GM19467 (cell line): ENCODE measurements at regions not wholly inside any gene's neighbourhood (a gene's known extent, or its start where the extent isn't known, plus 50 kb on each side); places are given as distances from the start of the nearest gene placed in this dataset.
"Not testable (repeated sequence)": the region's sequence is repeated elsewhere in the genome, so short reads cannot be mapped to it uniquely, and the experiment has no call there.

Experiments
- ATAC-seq: cut with Tn5 transposase; IDR thresholded peaks from one replicate; pipeline ENCODE4 v1.9.1; 2021; ENCODE audit warnings: mild to moderate bottlenecking, moderate library complexity; ENCODE audit not compliant: unreplicated experiment

DNA sequence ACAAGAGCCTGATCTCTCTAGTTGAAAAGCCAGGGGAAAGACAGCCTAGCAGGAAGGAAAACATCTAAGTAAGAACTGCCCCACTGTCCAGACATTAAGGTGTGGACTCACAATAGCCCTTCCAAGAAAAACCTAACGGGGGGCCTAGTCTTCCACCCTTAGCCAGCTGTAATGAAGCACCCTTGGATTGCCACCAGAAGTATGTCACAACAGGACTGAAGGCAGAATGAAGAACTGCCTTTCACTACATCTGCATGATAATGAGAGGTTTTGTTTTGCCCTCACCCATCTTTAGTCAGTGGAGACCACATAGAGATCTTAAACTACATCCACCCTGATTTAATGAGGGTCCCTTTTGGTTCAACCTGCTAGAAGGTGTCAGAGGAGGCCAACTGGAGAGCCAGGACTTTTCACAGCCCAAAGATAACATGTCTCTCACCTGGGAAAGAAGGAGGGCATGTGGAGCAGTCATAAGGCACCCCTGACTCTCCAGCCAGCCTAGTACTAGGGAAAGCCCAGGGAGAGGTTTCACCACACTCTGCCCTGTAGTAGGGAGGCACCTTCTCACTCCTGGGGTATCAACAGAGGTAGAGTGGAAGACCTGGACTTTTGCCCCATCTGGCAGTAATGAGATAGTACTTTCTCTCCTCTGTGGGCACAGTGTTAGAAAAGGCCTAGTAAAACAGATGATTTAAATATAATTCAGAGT is 1017.4 kb upstream of the MANEA start:
- no peak for ATAC-seq

DNA sequence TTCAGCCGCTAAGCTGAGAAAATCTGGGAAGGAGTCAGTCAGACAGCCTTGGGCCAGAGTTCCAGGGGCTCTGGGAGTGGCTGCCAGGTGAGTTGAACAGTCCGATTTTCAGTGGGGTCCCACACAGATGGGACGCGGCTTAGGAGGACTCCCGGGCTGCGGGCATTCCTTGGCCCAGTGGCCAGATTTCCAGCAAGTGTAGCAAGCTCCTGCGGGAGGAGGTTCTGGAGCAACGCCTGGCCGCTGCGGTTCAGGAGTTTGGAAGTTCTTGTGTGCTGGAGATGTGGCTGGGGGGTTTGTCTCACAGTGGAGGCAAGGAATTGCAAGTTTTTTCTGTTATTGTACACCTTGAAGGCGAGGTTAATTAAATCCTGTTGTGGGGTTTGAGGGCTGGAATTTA is 1020.1 kb upstream of the MANEA start:
- not testable (repeated sequence) for ATAC-seq

GRCh38 chr6:94548201-94548600 is 1029.1 kb upstream of the MANEA start:
- ATAC-seq, result no peak

GRCh38 chr6:94535798-94536197 is 1041.5 kb upstream of the MANEA start:
- no peak for ATAC-seq

GRCh38 chr6:94511502-94512088 is 1065.7 kb upstream of the MANEA start:
- ATAC-seq, result no peak

GRCh38 chr6:94510877-94511276 is 1066.5 kb upstream of the MANEA start:
- no peak for ATAC-seq

DNA sequence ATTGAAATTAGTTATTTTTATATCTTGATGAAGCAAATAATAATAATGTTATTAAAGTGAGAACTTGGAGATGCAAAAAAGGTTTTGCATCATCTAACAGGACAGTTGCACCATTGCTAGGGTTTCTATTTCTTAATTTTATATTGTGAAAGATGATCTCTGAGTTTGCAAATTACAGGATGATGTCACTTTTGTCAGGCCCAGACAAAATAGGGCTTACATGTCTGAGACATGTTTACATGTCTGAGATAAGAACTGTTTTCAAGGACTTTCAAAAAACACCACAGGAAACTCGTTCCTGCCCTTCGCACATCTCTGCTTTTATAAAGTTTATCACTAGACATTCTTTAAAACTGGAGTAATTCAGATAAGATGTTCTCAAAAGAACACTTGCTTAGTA is 1075.8 kb upstream of the MANEA start:
- ATAC-seq, result no peak

DNA sequence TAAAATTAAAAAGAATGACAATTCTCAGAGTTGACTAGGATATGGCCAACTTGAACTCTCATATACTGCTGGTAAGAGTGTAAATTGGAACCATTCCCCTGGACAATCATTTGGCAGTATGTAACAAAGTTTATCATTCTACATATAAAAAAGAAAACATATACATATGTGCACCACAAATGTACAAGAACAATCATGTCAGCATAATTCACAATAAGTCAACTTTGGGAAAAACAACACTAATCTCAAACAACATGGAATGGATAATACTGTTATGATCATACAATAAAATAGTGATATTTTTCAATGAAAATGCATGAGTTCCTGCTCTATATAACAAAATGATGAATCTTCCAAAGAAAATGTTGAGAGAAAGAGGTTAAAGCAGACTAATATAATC is 1078.7 kb upstream of the EPHA7 start:
- ATAC-seq, result no peak

DNA sequence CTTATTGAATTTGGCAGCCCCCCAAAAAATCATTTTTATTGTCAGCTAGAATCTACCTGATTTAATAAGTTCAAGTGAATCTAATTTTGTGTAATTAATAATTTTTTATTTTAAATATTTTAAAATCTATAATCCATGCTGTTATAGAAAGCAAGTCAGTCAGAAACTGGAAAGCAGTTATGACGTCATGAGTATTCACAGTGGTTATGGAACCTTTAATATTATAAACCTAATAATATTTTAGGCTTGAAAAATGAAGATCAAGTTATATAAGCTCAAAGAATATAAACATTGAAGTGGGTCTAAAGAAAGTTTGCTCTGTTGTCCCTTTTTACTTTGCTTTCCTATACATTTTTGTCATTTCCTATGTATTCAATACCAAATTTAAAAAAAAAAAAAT is 1075.1 kb upstream of the EPHA7 start:
- no peak for ATAC-seq

- no peak for ATAC-seq
Observed at GRCh38 chr6:94487371-94487770, 1068.0 kb upstream of the EPHA7 start.

DNA sequence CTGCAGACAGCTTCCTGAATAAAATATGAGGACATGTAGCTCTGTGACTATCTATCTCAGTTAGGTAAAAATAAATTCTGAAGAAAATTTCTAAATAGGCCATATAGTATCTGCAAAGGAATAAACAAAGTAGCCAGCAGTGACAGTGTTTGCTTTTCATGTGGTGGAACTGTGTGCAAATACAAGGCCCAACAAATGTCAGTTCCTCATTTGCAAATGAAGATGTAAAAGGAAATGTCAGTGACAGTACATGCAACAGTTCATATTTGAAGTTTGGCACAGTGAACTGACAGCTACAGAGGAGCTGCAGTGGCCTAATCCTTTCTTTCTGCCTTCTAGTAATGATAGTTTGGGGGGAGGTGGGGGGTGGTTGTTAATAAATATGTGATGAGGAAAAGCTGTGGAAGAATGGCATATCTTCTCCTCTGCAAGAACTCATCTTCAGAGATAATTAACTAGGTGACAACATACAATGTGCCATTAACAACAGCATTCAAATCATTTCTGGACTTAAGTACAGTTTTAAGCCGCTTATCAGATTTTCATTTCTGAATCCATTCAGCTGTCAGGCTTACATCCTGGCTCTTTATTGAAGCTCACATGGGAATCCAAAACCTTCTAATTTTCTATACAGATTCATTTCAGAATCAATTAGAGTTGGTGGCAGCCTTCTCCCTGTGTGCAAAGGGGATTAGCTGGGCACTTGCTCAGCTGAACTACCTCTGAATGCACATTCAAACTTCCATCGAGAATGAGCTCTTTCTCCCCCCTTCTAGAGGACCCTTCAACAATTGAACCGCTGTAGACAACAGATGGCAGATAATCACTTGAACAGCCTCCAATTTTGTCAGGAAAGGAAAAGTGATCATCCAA is 1059.0 kb upstream of the EPHA7 start:
- ATAC-seq, result no peak

DNA sequence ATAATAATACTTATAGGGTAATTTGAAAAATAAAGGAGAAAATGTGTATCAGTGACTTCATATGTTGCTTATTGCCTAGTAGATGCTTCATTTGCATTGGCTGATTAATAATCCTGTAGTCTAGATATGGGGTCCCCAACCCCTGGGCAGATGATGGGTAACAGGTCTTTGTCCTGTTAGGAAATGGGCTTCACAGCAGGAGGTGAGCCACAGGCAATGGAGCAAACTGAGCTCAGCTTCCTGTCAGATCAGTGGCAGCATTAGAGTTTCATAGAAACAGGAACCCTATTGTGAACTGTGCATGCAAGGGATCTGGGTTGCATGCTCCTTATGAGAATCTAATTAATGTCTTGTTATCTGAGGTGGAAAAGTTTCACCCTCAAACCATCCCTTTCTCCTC is 1049.5 kb upstream of the EPHA7 start:
- ATAC-seq, result no peak

- ATAC-seq, result no peak
Observed at GRCh38 chr6:94464018-94464510, 1044.7 kb upstream of the EPHA7 start.

GRCh38 chr6:94463306-94463705 is 1043.9 kb upstream of the EPHA7 start:
- ATAC-seq, result no peak

DNA sequence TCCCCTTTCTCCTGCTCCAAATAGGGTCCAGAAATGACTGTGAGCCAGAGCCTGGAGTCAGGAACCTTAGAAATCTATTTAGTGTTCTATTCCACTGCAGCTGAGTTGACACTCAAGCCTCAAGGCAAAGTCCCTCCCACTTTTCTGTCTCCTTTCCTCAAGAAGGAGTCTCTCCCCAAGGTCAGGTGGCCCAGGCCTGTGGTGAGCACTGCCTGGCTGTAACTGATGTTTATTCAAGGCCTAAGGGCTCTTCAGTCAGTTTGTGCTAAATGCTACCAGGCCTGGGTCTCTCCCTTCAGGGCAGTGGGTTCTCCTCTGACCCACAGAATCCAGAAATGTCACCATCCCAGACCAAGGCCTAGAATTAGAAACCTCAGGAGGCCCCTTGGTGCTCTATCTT is 1042.9 kb upstream of the EPHA7 start:
- no peak for ATAC-seq

- ATAC-seq, result no peak
Observed at GRCh38 chr6:94456266-94456665, 1036.9 kb upstream of the EPHA7 start.

- ATAC-seq, result no peak
Observed at GRCh38 chr6:94454231-94454630, 1034.9 kb upstream of the EPHA7 start.

- no peak for ATAC-seq
Observed at GRCh38 chr6:94446120-94446519, 1026.8 kb upstream of the EPHA7 start.

GRCh38 chr6:94443701-94444100 is 1024.3 kb upstream of the EPHA7 start:
- ATAC-seq, result no peak

- ATAC-seq, result no peak
Observed at GRCh38 chr6:94424692-94425091, 1005.3 kb upstream of the EPHA7 start.

DNA sequence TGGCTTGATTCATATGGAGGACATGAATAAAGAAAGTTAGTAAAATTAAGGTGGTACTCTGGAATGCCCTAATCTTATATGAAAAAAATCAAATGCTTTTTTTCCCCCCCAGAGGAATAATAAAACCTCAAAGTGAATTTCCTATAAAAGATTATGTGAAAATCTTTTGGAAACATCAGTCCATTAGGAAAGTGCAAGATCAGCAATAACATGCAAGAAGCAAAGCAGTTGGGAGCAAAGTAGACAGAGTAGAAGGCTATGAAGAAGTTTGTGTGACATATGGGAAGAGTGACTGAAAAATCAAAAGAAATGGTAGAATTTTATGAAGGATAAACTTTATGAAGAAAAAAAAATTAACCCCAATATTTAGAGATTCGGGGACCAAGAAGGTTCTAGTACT is 998.0 kb upstream of the EPHA7 start:
- no peak for ATAC-seq

DNA sequence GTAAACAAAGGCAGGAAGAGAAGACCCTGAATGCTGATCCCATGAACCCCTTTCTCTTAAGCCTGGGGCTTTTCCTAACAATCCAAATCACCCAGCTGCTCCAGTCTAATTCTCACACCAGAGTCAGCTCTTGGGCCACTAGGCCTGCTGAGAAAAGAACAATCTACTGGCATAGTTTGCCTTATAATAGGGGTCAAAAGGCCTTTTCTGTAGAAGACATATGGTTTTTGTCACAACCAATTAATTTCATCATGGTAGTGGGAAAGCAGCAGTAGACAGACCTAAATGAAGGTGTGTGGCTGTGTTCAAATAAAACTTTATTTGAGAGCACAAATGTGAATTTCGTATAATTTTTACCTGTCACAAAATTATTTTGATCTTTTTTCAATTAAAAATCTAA is 994.7 kb upstream of the EPHA7 start:
- no peak for ATAC-seq
